Keratinocyte (primary cell): ENCODE measurements at regions not wholly inside any gene's neighbourhood (a gene's known extent, or its start where the extent isn't known, plus 50 kb on each side); places are given as distances from the start of the nearest gene placed in this dataset.

Source experiments
- DNase-seq: peaks from one replicate; pipeline ENCODE4 v3.0.0-alpha.2; 2011; ENCODE audit warnings: low read depth, missing footprints, low spot score
- FAIRE-seq: peaks from 2 replicates; lab custom pipeline; 2011; peaks lifted over from hg19 to GRCh38; lab: Jason Lieb, UNC
- H2AFZ ChIP-seq: 2 replicates; pipeline ENCODE4 v1.6.0; 2012; ENCODE audit warnings: low read length, control low read depth, inconsistent platforms; ENCODE audit not compliant: control insufficient read depth
- H3K27ac ChIP-seq: 2 replicates; pipeline ENCODE4 v1.5.1; 2011; ENCODE audit warnings: low read length; ENCODE audit not compliant: control insufficient read depth, insufficient read depth
- H3K27me3 ChIP-seq: 3 replicates; pipeline ENCODE4 v1.6.0; 2011; ENCODE audit warnings: low read length; ENCODE audit not compliant: control insufficient read depth, insufficient read depth; ENCODE audit errors: extremely low read depth
- H3K36me3 ChIP-seq, 2 experiments: 2 replicates in 1 of 2; 3 replicates in 1 of 2; pipeline ENCODE4 v1.5.1; 2011; ENCODE audit warnings: low read length in 2 of 2, mild to moderate bottlenecking in 1 of 2; ENCODE audit not compliant: control insufficient read depth in 2 of 2, insufficient read depth in 2 of 2; ENCODE audit errors: extremely low read depth in 1 of 2
- H3K4me1 ChIP-seq: 3 replicates; pipeline ENCODE4 v1.5.1; 2011; ENCODE audit warnings: low read length; ENCODE audit not compliant: control insufficient read depth, insufficient read depth; ENCODE audit errors: extremely low read depth
- H3K4me2 ChIP-seq: 3 replicates; pipeline ENCODE4 v1.6.0; 2011; ENCODE audit warnings: low read depth, low read length; ENCODE audit not compliant: control insufficient read depth, insufficient read depth; ENCODE audit errors: extremely low read depth
- H3K4me3 ChIP-seq, 3 experiments: fragments of 200-600 bp in 1 of 3; sonication (generic) in 1 of 3; 2 replicates in 2 of 3; 3 replicates in 1 of 3; pipeline ENCODE4 v1.5.1; 2011 to 2016; ENCODE audit warnings: low read length in 3 of 3, mild to moderate bottlenecking in 3 of 3, control low read depth in 2 of 3, inconsistent platforms in 1 of 3, low read depth in 1 of 3, mixed read lengths in 1 of 3, mixed run types in 1 of 3, moderate library complexity in 1 of 3; ENCODE audit not compliant: control insufficient read depth in 2 of 3, insufficient read depth in 2 of 3; ENCODE audit errors: extremely low read depth in 1 of 3
- H3K79me2 ChIP-seq: 2 replicates; pipeline ENCODE4 v1.6.0; 2012; ENCODE audit warnings: low read length; ENCODE audit not compliant: control insufficient read depth, insufficient read depth
- H3K9ac ChIP-seq: 3 replicates; pipeline ENCODE4 v1.6.0; 2011; ENCODE audit warnings: low read length; ENCODE audit not compliant: control insufficient read depth, insufficient read depth; ENCODE audit errors: extremely low read depth
- H3K9me1 ChIP-seq: 3 replicates; pipeline ENCODE4 v1.6.0; 2011; ENCODE audit warnings: low read length; ENCODE audit not compliant: control insufficient read depth, insufficient read depth; ENCODE audit errors: extremely low read depth
- H3K9me3 ChIP-seq: 2 replicates; pipeline ENCODE4 v1.5.1; 2012; ENCODE audit warnings: low read depth, low read length; ENCODE audit not compliant: control insufficient read depth
- H4K20me1 ChIP-seq: 3 replicates; pipeline ENCODE4 v1.6.0; 2011; ENCODE audit warnings: low read length; ENCODE audit not compliant: control insufficient read depth, insufficient read depth; ENCODE audit errors: extremely low read depth
- EZH2 ChIP-seq: IDR thresholded peaks from one replicate; pipeline ENCODE4 v1.6.1; 2012; ENCODE audit warnings: inconsistent platforms, mild to moderate bottlenecking, low read length, moderate library complexity
- dilution Hi-C: fragments of 300-500 bp; cut with MboI; formaldehyde crosslinking; loops from one replicate; pipeline ENCODE4 v1.7.0; 2020; ENCODE audit warnings: low sequenced_read_pairs; ENCODE audit not compliant: extremely low pct_ligation_motif_present
- TF ChIP-seq, protein P1 (sequence below), 3 experiments: IDR thresholded peaks in 1 of 3; conservative IDR thresholded peaks in 1 of 3; optimal IDR thresholded peaks in 1 of 3; 2 replicates in 2 of 3; 3 replicates in 1 of 3; pipeline versions ENCODE3 to v1.5.1; 2011; ENCODE audit warnings: low read length in 3 of 3, mild to moderate bottlenecking in 3 of 3, moderate library complexity in 2 of 3, control low read depth in 1 of 3, inconsistent platforms in 1 of 3; ENCODE audit not compliant: insufficient read depth in 2 of 3; ENCODE audit errors: extremely low read depth in 1 of 3

DNA sequence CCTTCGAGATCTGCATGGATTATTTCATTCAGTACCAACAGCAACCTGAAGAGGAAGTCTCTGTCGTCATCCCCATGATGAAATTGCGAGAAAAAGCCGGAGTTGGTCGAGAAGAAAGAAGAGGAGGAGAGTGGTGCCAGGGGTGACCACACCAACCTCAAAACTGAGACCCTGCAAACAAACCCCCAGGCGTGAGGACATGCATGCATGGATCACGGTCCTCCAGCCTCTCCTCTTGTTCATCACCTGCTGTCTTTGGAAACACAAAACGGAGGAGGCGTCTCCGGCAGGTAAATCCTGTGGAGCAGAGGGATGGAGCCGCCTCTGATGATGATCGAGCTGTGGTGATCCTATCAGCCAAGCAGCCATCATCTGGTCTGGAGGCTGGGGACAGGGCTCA, 114.4 kb upstream of the IRX2 start:
- FAIRE-seq (no peak), DNase-seq (no peak)
- H3K27me3 ChIP-seq, result no peaks in the 10 kb centered on the region
- H2AFZ ChIP-seq, result no peak overlapping the region
- dilution Hi-C loops, result no loop called here
- H3K79me2 ChIP-seq, result no peaks in the 10 kb centered on the region
- no peaks in the 10 kb centered on the region for H4K20me1 ChIP-seq
- no peaks in the 10 kb centered on the region for H3K4me1 ChIP-seq
- H3K4me2 ChIP-seq, result no peak overlapping the region
- no peak overlapping the region for H3K9ac ChIP-seq
- no peaks in the 10 kb centered on the region for H3K9me1 ChIP-seq
- TF ChIP-seq, protein P1, sequence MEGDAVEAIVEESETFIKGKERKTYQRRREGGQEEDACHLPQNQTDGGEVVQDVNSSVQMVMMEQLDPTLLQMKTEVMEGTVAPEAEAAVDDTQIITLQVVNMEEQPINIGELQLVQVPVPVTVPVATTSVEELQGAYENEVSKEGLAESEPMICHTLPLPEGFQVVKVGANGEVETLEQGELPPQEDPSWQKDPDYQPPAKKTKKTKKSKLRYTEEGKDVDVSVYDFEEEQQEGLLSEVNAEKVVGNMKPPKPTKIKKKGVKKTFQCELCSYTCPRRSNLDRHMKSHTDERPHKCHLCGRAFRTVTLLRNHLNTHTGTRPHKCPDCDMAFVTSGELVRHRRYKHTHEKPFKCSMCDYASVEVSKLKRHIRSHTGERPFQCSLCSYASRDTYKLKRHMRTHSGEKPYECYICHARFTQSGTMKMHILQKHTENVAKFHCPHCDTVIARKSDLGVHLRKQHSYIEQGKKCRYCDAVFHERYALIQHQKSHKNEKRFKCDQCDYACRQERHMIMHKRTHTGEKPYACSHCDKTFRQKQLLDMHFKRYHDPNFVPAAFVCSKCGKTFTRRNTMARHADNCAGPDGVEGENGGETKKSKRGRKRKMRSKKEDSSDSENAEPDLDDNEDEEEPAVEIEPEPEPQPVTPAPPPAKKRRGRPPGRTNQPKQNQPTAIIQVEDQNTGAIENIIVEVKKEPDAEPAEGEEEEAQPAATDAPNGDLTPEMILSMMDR (optimal IDR thresholded peaks at IDR 0.05 in 1 of 3, IDR thresholded peaks at IDR 0.05 in 1 of 3, conservative IDR thresholded peaks at IDR 0.05 in 1 of 3; ENCODE audit: extremely low read depth in 1 of 3, insufficient read depth in 2 of 3, low read length in 3 of 3), result no peak
- no peak for TF ChIP-seq EZH2
- H3K4me3 ChIP-seq, result no peak overlapping the region
- no peak overlapping the region for H3K27ac ChIP-seq
- H3K36me3 ChIP-seq, result no peaks in the 10 kb centered on the region
- H3K9me3 ChIP-seq, result peaks cover 5% of the 10 kb centered on the region

DNA sequence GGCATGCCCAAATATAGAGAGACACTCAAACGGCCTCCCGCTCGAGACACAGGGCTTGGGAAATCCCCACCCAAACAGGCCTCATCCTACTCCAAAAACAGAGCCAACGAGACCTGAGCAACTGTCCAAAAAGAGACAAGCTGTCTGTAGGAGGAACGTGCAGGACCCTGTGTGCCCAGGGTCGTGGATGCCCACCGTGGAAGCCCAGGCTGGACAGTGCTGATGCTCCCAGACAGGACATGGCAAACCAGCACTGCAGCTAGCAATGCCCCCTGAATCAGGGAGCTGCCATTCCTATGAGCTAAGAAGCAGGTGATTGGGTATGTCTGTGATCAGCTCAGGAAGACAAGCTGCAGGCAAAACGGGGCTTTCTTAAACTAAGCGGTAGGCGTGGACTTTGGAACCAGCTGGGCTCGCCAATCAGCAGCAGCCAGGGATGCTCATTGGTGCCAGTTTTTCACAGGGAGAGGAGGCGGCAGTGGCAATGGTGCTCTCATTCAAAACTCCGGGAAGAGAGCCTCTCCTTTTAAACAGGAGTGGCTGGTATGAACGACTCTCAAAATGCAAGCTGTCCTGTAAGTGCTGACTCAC, 113.1 kb upstream of the IRX2 start:
- no peak for FAIRE-seq
- TF ChIP-seq EZH2, result no peak
- TF ChIP-seq, protein P1 (optimal IDR thresholded peaks at IDR 0.05 in 1 of 3, IDR thresholded peaks at IDR 0.05 in 1 of 3, conservative IDR thresholded peaks at IDR 0.05 in 1 of 3; ENCODE audit: extremely low read depth in 1 of 3, insufficient read depth in 2 of 3, low read length in 3 of 3), result no peak
- no peaks in the 10 kb centered on the region for H3K9me1 ChIP-seq

More for the DNA sequence above, 113.1 kb upstream of the IRX2 start:
- no peak overlapping the region for H3K4me3 ChIP-seq
- no peak overlapping the region for H2AFZ ChIP-seq
- no peak overlapping the region for H3K4me2 ChIP-seq
- H3K36me3 ChIP-seq, result no peaks in the 10 kb centered on the region
- no peaks in the 10 kb centered on the region for H3K4me1 ChIP-seq
- no peak overlapping the region for H3K9ac ChIP-seq
- H3K79me2 ChIP-seq, result no peaks in the 10 kb centered on the region
- no peaks in the 10 kb centered on the region for H4K20me1 ChIP-seq
- dilution Hi-C loops, result no loop called here
- H3K27ac ChIP-seq, result no peak overlapping the region
- H3K9me3 ChIP-seq, result peaks cover 5% of the 10 kb centered on the region
- DNase-seq, result no peak
- no peaks in the 10 kb centered on the region for H3K27me3 ChIP-seq
